ENCODE measurements at regions not wholly inside any gene's neighbourhood (a gene's known extent, or its start where the extent isn't known, plus 50 kb on each side); places are given as distances from the start of the nearest gene placed in this dataset.

GRCh38 chr6:76810286-76810685, 653.0 kb downstream of the HTR1B start:
- TF ChIP-seq POLR2AphosphoS5 (IDR thresholded peaks at IDR 0.05; ENCODE audit: low read depth, low read length) (no peak), POLR2A (IDR thresholded peaks at IDR 0.05; ENCODE audit: low read depth, low read length) (no peak), POU2F2 (IDR thresholded peaks at IDR 0.05; ENCODE audit: low read depth, low read length) (no peak), SPI1 (IDR thresholded peaks at IDR 0.05; ENCODE audit: low read depth, low read length) (no peak), TAF1 (IDR thresholded peaks at IDR 0.05; ENCODE audit: low read depth, low read length) (no peak)

All from GM12891 (cell line).